ENCODE measurements at regions not wholly inside any gene's neighbourhood (a gene's known extent, or its start where the extent isn't known, plus 50 kb on each side); places are given as distances from the start of the nearest gene placed in this dataset.

DNA sequence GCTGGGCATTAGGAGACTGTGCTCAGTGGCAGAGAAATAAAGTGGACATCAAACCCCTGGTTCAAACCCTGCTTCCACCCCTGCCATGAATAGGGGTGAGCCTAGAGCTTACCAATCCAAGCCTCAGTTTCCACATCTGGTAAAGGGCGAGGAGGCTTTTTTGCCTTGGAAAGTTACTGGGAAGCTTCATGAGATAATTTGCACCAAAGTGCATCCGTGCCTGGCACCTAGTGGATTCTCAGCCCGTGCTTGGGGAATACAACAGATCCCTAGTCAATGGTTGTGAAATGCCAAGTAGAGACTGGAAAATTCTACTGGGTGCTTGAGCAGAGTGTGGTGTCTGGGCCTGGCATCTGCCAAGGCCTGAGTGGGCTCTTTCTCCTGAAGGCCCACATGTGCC is 158.7 kb upstream of the ZMIZ1 start:
- TF ChIP-seq, protein P1, sequence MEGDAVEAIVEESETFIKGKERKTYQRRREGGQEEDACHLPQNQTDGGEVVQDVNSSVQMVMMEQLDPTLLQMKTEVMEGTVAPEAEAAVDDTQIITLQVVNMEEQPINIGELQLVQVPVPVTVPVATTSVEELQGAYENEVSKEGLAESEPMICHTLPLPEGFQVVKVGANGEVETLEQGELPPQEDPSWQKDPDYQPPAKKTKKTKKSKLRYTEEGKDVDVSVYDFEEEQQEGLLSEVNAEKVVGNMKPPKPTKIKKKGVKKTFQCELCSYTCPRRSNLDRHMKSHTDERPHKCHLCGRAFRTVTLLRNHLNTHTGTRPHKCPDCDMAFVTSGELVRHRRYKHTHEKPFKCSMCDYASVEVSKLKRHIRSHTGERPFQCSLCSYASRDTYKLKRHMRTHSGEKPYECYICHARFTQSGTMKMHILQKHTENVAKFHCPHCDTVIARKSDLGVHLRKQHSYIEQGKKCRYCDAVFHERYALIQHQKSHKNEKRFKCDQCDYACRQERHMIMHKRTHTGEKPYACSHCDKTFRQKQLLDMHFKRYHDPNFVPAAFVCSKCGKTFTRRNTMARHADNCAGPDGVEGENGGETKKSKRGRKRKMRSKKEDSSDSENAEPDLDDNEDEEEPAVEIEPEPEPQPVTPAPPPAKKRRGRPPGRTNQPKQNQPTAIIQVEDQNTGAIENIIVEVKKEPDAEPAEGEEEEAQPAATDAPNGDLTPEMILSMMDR (IDR thresholded peaks at IDR 0.05 in 4 of 5, conservative IDR thresholded peaks at IDR 0.05 in 1 of 5), result no peak
- no peak for TF ChIP-seq POLR2A (IDR thresholded peaks at IDR 0.05)
- intact Hi-C loops (cut with DNase I; ENCODE audit: low total_unique reads), result loop anchor here (5.0 kb wide), 1 partner anchor 287 kb away; no protein-coding TSS in a partner anchor
- ATAC-seq (no peak), DNase-seq (no peak)
- no peak overlapping the region for H3K27ac ChIP-seq
- peaks cover 3 to 7% of the 10 kb centered on the region in 2 donors for H3K4me1 ChIP-seq
- no peaks in the 10 kb centered on the region for H3K36me3 ChIP-seq
- no peaks in the 10 kb centered on the region for H3K27me3 ChIP-seq
- no peaks in the 10 kb centered on the region for H3K9me3 ChIP-seq
- H3K4me3 ChIP-seq, result no peak overlapping the region
- in situ Hi-C loops (cut with MboI; ENCODE audit: low sequenced_read_pairs in 4 of 4), result no loop called here

DNA sequence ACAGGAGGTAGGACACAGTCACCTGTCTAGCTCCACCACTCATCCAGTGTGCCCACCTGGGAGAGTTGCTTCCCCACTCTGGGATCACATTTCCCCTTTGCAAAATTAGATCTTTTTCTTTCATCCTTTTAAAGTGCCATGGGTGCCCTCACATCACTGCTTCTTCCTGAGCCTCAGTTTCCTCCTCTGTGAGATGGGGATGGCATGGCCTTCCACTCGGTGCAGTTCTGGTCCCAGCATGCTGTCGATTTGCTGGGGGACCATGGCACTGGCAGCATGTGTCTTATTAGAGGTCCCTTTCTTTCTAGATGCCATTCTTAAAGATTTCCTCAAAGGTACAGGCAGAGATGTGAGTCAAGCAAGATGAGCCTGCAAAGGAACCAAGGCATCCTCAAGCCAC is 158.3 kb upstream of the ZMIZ1 start:
- H3K4me1 ChIP-seq, result peaks cover 3 to 7% of the 10 kb centered on the region in 2 donors
- no peak for ATAC-seq
- H3K27ac ChIP-seq, result no peak overlapping the region
- no peaks in the 10 kb centered on the region for H3K9me3 ChIP-seq
- no peak for DNase-seq
- H3K4me3 ChIP-seq, result no peak overlapping the region
- intact Hi-C loops (cut with DNase I; ENCODE audit: low total_unique reads) (loop anchor here (5.0 kb wide), 1 partner anchor 287 kb away; no protein-coding TSS in a partner anchor), in situ Hi-C loops (cut with MboI; ENCODE audit: low sequenced_read_pairs in 4 of 4) (no loop called here)
- H3K36me3 ChIP-seq, result no peaks in the 10 kb centered on the region
- TF ChIP-seq, protein P1 (IDR thresholded peaks at IDR 0.05 in 4 of 5, conservative IDR thresholded peaks at IDR 0.05 in 1 of 5), result no peak
- no peak for TF ChIP-seq POLR2A (IDR thresholded peaks at IDR 0.05)
- H3K27me3 ChIP-seq, result no peaks in the 10 kb centered on the region

DNA sequence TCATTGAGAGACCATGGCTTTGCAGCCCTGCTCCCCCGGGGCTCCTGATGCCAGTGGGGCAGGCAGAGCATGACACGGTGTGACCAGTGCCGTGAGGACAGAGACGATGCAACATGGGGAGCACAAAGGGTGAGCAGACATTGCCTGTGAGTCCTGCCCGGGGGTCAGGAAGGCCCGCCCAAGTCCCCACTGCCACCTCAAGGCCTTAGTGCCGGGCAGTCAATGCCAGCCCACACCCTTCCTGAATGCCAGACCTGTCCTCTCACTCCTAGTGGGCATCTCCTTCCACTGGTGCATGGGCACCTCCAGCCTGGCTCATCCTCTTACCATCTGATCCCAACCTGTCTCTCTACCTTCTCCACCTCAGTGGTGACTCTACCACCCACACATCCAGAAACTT is 157.9 kb upstream of the ZMIZ1 start:
- Histone ChIP-seq H3K36me3 (no peaks in the 10 kb centered on the region), H3K27ac (no peak overlapping the region), H3K27me3 (no peaks in the 10 kb centered on the region), H3K4me3 (no peak overlapping the region), H3K9me3 (no peaks in the 10 kb centered on the region), H3K4me1 (peaks cover 3 to 7% of the 10 kb centered on the region in 2 donors)
- DNase-seq, result no peak
- TF ChIP-seq, protein P1 (IDR thresholded peaks at IDR 0.05 in 4 of 5, conservative IDR thresholded peaks at IDR 0.05 in 1 of 5), result no peak
- no peak for TF ChIP-seq POLR2A (IDR thresholded peaks at IDR 0.05)
- intact Hi-C loops (cut with DNase I; ENCODE audit: low total_unique reads), result loop anchor here (5.0 kb wide), 1 partner anchor 286 kb away; no protein-coding TSS in a partner anchor
- no peak for ATAC-seq
- in situ Hi-C loops (cut with MboI; ENCODE audit: low sequenced_read_pairs in 4 of 4), result no loop called here

DNA sequence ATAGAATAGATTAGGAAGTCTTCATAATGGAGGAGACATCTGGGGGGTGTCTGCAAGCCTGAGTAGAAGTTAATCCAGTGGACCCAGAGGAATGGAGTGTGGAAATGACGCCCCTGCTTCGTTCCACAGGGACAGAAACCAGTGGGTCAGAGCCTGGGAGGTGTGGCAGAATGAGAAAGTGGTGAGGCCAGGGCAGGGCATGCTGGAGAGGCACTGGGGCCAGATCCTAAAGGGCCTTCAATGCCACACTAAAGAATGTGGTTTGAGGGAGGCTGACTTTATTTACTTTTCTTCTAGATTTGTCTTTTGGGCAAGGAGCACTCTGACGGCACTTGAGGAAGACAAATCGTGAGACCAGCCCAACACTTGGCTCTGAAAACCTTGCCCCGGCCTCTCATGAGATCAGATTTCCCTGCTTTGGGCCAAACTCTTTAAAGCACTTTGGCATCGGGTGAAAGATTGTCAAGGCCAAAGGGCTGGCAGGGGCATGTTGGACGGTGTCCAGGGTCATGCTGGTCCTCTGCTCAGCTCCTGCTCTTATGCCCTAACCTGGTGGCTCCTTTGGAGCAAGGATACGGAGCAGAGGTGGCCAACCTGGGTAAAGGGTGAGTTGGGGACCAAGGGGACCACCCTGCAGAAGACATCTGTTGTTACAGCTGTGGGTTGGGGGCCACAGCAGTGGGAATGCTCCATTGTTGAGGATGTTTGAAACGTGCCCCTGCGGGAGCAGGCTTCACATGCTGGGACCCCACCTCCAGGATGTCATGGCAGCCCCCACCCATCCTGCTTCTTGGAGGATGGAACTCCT is 157.0 kb upstream of the ZMIZ1 start:
- Histone ChIP-seq H3K4me3 (no peak overlapping the region), H3K4me1 (peaks cover 3 to 7% of the 10 kb centered on the region in 2 donors), H3K36me3 (no peaks in the 10 kb centered on the region), H3K27me3 (no peaks in the 10 kb centered on the region), H3K27ac (no peak overlapping the region), H3K9me3 (no peaks in the 10 kb centered on the region)
- TF ChIP-seq, protein P1 (IDR thresholded peaks at IDR 0.05 in 4 of 5, conservative IDR thresholded peaks at IDR 0.05 in 1 of 5), result no peak
- TF ChIP-seq POLR2A (IDR thresholded peaks at IDR 0.05), result no peak
- in situ Hi-C loops (cut with MboI; ENCODE audit: low sequenced_read_pairs in 4 of 4) (no loop called here), intact Hi-C loops (cut with DNase I; ENCODE audit: low total_unique reads) (loop anchor here (5.0 kb wide), 1 partner anchor 286 kb away; no protein-coding TSS in a partner anchor)
- no peak for DNase-seq
- ATAC-seq, result no peak

Data from gastrocnemius medialis (tissue), 4 donors.